CD8-positive, alpha-beta memory T cell (primary cell): ENCODE measurements at regions not wholly inside any gene's neighbourhood (a gene's known extent, or its start where the extent isn't known, plus 50 kb on each side); places are given as distances from the start of the nearest gene placed in this dataset.
A peak's percentile ranks its signal among the peaks of the same experiment; 100 is the strongest.

Source experiments
- CTCF ChIA-PET: fragments of 350-600 bp; sonication (Branson Sonifier 250); formaldehyde crosslinking; loops from one replicate; lab custom pipeline; 2021; ENCODE audit warnings: antibody characterized with exemption; lab: Charles Lee
- POLR2A ChIA-PET: fragments of 350-600 bp; sonication (Branson Sonifier 250); formaldehyde crosslinking; loops from one replicate; lab custom pipeline; 2021; ENCODE audit warnings: antibody characterized with exemption; lab: Charles Lee
- DNase-seq, 5 donors: peaks; one replicate each; pipeline versions ENCODE4 v3.0.0 to v3.0.0-alpha.2; 2020 to 2022; ENCODE audit warnings: mixed read lengths in 1 of 5
- H3K27ac ChIP-seq: one replicate; pipeline ENCODE4 v1.7.0; 2013; ENCODE audit warnings: low read depth, mild to moderate bottlenecking, low read length, moderate library complexity
- H3K27me3 ChIP-seq: 2 replicates; pipeline ENCODE4 v1.7.0; 2013; ENCODE audit warnings: low read length, mild to moderate bottlenecking; ENCODE audit not compliant: insufficient read depth, poor library complexity, severe bottlenecking
- H3K36me3 ChIP-seq: 2 replicates; pipeline ENCODE4 v1.7.0; 2013; ENCODE audit warnings: mild to moderate bottlenecking, low read length, moderate library complexity; ENCODE audit not compliant: insufficient read depth
- H3K4me1 ChIP-seq: 2 replicates; pipeline ENCODE4 v1.7.0; 2013; ENCODE audit warnings: mild to moderate bottlenecking, low read length, moderate library complexity; ENCODE audit not compliant: insufficient read depth
- H3K4me3 ChIP-seq: 2 replicates; pipeline ENCODE4 v1.7.0; 2013; ENCODE audit warnings: mild to moderate bottlenecking, low read length
- H3K9me3 ChIP-seq: 2 replicates; pipeline ENCODE4 v1.7.0; 2013; ENCODE audit warnings: mild to moderate bottlenecking, low read length
- H3K27ac Mint-ChIP-seq, 8 donors: one replicate each; pipeline ENCODE4 v1.8.0; 2020 to 2021; ENCODE audit warnings: mixed read lengths in 8 of 8, mild to moderate bottlenecking in 6 of 8, inconsistent platforms in 3 of 8, moderate library complexity in 3 of 8
- H3K27me3 Mint-ChIP-seq, 2 donors: one replicate each; pipeline ENCODE4 v1.8.0; 2020 to 2021; ENCODE audit warnings: mixed read lengths in 2 of 2, mild to moderate bottlenecking in 1 of 2, moderate library complexity in 1 of 2
- H3K36me3 Mint-ChIP-seq, 3 donors: one replicate each; pipeline ENCODE4 v1.8.0; 2020 to 2021; ENCODE audit warnings: mixed read lengths in 3 of 3, inconsistent platforms in 1 of 3, mild to moderate bottlenecking in 1 of 3
- H3K4me1 Mint-ChIP-seq, 3 donors: one replicate each; pipeline ENCODE4 v1.8.0; 2020 to 2021; ENCODE audit warnings: mixed read lengths in 3 of 3, inconsistent platforms in 1 of 3, mild to moderate bottlenecking in 1 of 3
- H3K4me3 Mint-ChIP-seq, 7 donors: one replicate each; pipeline ENCODE4 v1.8.0; 2020 to 2021; ENCODE audit warnings: mixed read lengths in 7 of 7, mild to moderate bottlenecking in 6 of 7, moderate library complexity in 4 of 7, inconsistent platforms in 2 of 7
- H3K9me3 Mint-ChIP-seq, 5 donors: one replicate each; pipeline ENCODE4 v1.8.0; 2020 to 2022; ENCODE audit warnings: mixed read lengths in 5 of 5, mild to moderate bottlenecking in 3 of 5, moderate library complexity in 2 of 5, inconsistent platforms in 1 of 5

GRCh38 chr6:14819840-14820420 is 425.9 kb upstream of the JARID2 start:
- Mint-ChIP-seq H3K27ac (no peak overlapping the region), H3K4me1 (no peaks in the 10 kb centered on the region), H3K36me3 (peaks cover 0 to 3% (median 0%) of the 10 kb centered on the region in 3 donors), H3K27me3 (peaks cover 3 to 11% of the 10 kb centered on the region in 2 donors), H3K4me3 (no peak overlapping the region), H3K9me3 (no peaks in the 10 kb centered on the region)
- H3K27ac ChIP-seq = no peak overlapping the region
- ChIA-PET CTCF (no interaction called here), POLR2A (no interaction called here)
- H3K4me3 ChIP-seq = no peak overlapping the region
- H3K36me3 ChIP-seq = no peaks in the 10 kb centered on the region
- H3K4me1 ChIP-seq = no peaks in the 10 kb centered on the region
- H3K9me3 ChIP-seq = no peaks in the 10 kb centered on the region
- DNase-seq = no peak
- H3K27me3 ChIP-seq = no peaks in the 10 kb centered on the region

- ChIA-PET CTCF (no interaction called here), POLR2A (no interaction called here)
- Mint-ChIP-seq H3K9me3 (no peaks in the 10 kb centered on the region), H3K4me1 (no peaks in the 10 kb centered on the region), H3K27ac (no peak overlapping the region), H3K36me3 (peaks cover 0 to 3% (median 0%) of the 10 kb centered on the region in 3 donors), H3K4me3 (no peak overlapping the region), H3K27me3 (peaks cover 4 to 22% of the 10 kb centered on the region in 2 donors)
- DNase-seq = no peak
- Histone ChIP-seq H3K9me3 (no peaks in the 10 kb centered on the region), H3K27me3 (no peaks in the 10 kb centered on the region), H3K4me1 (no peaks in the 10 kb centered on the region), H3K4me3 (no peak overlapping the region), H3K36me3 (no peaks in the 10 kb centered on the region), H3K27ac (no peak overlapping the region)
Measured at GRCh38 chr6:14822012-14822553, 423.8 kb upstream of the JARID2 start.

GRCh38 chr6:14822679-14823078 is 423.2 kb upstream of the JARID2 start:
- Histone ChIP-seq H3K27ac (no peak overlapping the region), H3K27me3 (no peaks in the 10 kb centered on the region), H3K4me3 (no peak overlapping the region), H3K36me3 (no peaks in the 10 kb centered on the region), H3K4me1 (no peaks in the 10 kb centered on the region), H3K9me3 (no peaks in the 10 kb centered on the region)
- Mint-ChIP-seq H3K27ac (no peak overlapping the region), H3K9me3 (no peaks in the 10 kb centered on the region), H3K4me3 (no peak overlapping the region), H3K4me1 (no peaks in the 10 kb centered on the region), H3K36me3 (peaks cover 0 to 3% (median 0%) of the 10 kb centered on the region in 3 donors), H3K27me3 (peaks cover 4 to 25% of the 10 kb centered on the region in 2 donors)
- CTCF ChIA-PET = no interaction called here
- POLR2A ChIA-PET = no interaction called here
- no peak for DNase-seq

GRCh38 chr6:14824060-14824459 is 421.8 kb upstream of the JARID2 start:
- no peak overlapping the region for H3K4me3 Mint-ChIP-seq
- peaks cover 0 to 3% (median 0%) of the 10 kb centered on the region in 3 donors for H3K36me3 Mint-ChIP-seq
- H3K9me3 Mint-ChIP-seq = no peaks in the 10 kb centered on the region
- no peaks in the 10 kb centered on the region for H3K9me3 ChIP-seq
- POLR2A ChIA-PET = no interaction called here
- no peak overlapping the region for H3K27ac Mint-ChIP-seq
- no peaks in the 10 kb centered on the region for H3K36me3 ChIP-seq
- peaks cover 8 to 29% of the 10 kb centered on the region in 2 donors for H3K27me3 Mint-ChIP-seq
- CTCF ChIA-PET = no interaction called here
- H3K27ac ChIP-seq = no peak overlapping the region
- no peaks in the 10 kb centered on the region for H3K27me3 ChIP-seq
- no peaks in the 10 kb centered on the region for H3K4me1 ChIP-seq
- DNase-seq = no peak
- no peaks in the 10 kb centered on the region for H3K4me1 Mint-ChIP-seq
- no peak overlapping the region for H3K4me3 ChIP-seq

GRCh38 chr6:14824484-14825275 is 421.2 kb upstream of the JARID2 start:
- no peak for DNase-seq

GRCh38 chr6:14826456-14826855 is 419.4 kb upstream of the JARID2 start:
- no peaks in the 10 kb centered on the region for H3K4me1 ChIP-seq
- no peak overlapping the region for H3K4me3 ChIP-seq
- no peak overlapping the region for H3K27ac ChIP-seq
- no peaks in the 10 kb centered on the region for H3K27me3 ChIP-seq
- H3K36me3 ChIP-seq = no peaks in the 10 kb centered on the region
- no peaks in the 10 kb centered on the region for H3K9me3 ChIP-seq
- POLR2A ChIA-PET = no interaction called here
- Mint-ChIP-seq H3K27me3 (peaks cover 8 to 35% of the 10 kb centered on the region in 2 donors), H3K4me3 (no peak overlapping the region), H3K4me1 (no peaks in the 10 kb centered on the region), H3K9me3 (no peaks in the 10 kb centered on the region), H3K36me3 (peaks cover 0 to 3% (median 0%) of the 10 kb centered on the region in 3 donors), H3K27ac (no peak overlapping the region)
- DNase-seq = no peak
- CTCF ChIA-PET = no interaction called here

More at GRCh38 chr6:14824484-14825275, 421.2 kb upstream of the JARID2 start:
- Histone ChIP-seq H3K9me3 (no peaks in the 10 kb centered on the region), H3K36me3 (no peaks in the 10 kb centered on the region), H3K4me1 (no peaks in the 10 kb centered on the region), H3K27ac (no peak overlapping the region), H3K4me3 (no peak overlapping the region), H3K27me3 (no peaks in the 10 kb centered on the region)
- no peak overlapping the region for H3K4me3 Mint-ChIP-seq
- POLR2A ChIA-PET = no interaction called here
- CTCF ChIA-PET = no interaction called here
- H3K27ac Mint-ChIP-seq = peak overlapping the region in 1 of 8 donors; percentile 47
- peaks cover 0 to 3% (median 0%) of the 10 kb centered on the region in 3 donors for H3K36me3 Mint-ChIP-seq
- no peaks in the 10 kb centered on the region for H3K4me1 Mint-ChIP-seq
- H3K27me3 Mint-ChIP-seq = peaks cover 8 to 29% of the 10 kb centered on the region in 2 donors
- no peaks in the 10 kb centered on the region for H3K9me3 Mint-ChIP-seq

GRCh38 chr6:14827354-14827753 is 418.5 kb upstream of the JARID2 start:
- Histone ChIP-seq H3K4me3 (no peak overlapping the region), H3K9me3 (no peaks in the 10 kb centered on the region), H3K4me1 (no peaks in the 10 kb centered on the region), H3K27me3 (no peaks in the 10 kb centered on the region), H3K36me3 (no peaks in the 10 kb centered on the region), H3K27ac (no peak overlapping the region)
- H3K4me3 Mint-ChIP-seq = no peak overlapping the region
- H3K4me1 Mint-ChIP-seq = no peaks in the 10 kb centered on the region
- peaks cover 0 to 3% (median 0%) of the 10 kb centered on the region in 3 donors for H3K36me3 Mint-ChIP-seq
- H3K27ac Mint-ChIP-seq = peak overlapping the region in 1 of 8 donors; percentile 45
- peaks cover 6 to 36% of the 10 kb centered on the region in 2 donors for H3K27me3 Mint-ChIP-seq
- H3K9me3 Mint-ChIP-seq = no peaks in the 10 kb centered on the region
- ChIA-PET CTCF (no interaction called here), POLR2A (no interaction called here)
- no peak for DNase-seq

GRCh38 chr6:14828201-14828611 is 417.7 kb upstream of the JARID2 start:
- CTCF ChIA-PET = no interaction called here
- Mint-ChIP-seq H3K36me3 (peaks cover 0 to 3% (median 0%) of the 10 kb centered on the region in 3 donors), H3K4me3 (no peak overlapping the region)

More at GRCh38 chr6:14828201-14828611, 417.7 kb upstream of the JARID2 start:
- Histone ChIP-seq H3K9me3 (no peaks in the 10 kb centered on the region), H3K27me3 (no peaks in the 10 kb centered on the region), H3K4me1 (no peaks in the 10 kb centered on the region), H3K36me3 (no peaks in the 10 kb centered on the region), H3K4me3 (no peak overlapping the region), H3K27ac (no peak overlapping the region)
- DNase-seq = no peak
- H3K9me3 Mint-ChIP-seq = no peaks in the 10 kb centered on the region
- H3K27me3 Mint-ChIP-seq = peaks cover 6 to 36% of the 10 kb centered on the region in 2 donors
- no peaks in the 10 kb centered on the region for H3K4me1 Mint-ChIP-seq
- H3K27ac Mint-ChIP-seq = no peak overlapping the region
- POLR2A ChIA-PET = no interaction called here
